ENCODE measurements at regions not wholly inside any gene's neighbourhood (a gene's known extent, or its start where the extent isn't known, plus 50 kb on each side); places are given as distances from the start of the nearest gene placed in this dataset.

DNA sequence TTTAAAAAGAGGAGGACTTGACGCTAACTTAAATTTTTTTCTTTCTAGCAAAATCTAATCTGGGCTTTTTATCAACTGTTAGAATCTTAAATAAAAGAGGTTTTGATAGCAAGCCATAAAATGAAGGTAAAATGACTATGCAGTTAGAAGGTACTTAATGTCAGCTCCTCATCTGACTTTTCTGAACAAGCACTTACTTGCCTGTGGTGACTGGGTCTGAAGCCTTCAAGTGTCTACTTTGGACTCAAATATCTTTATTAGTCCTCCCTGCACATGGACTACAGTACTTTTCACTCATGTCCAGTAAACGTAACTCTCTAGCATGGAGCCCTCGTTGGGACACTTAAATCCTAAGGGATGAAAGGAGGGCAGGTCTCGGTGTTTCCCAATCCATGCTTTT is 135.9 kb downstream of the P2RY1 start:
- no peak for DNase-seq
- Mint-ChIP-seq H3K4me1 (ENCODE audit: low read depth, unreplicated experiment) (no peaks in the 10 kb centered on the region), H3K9me3 (ENCODE audit: unreplicated experiment) (no peaks in the 10 kb centered on the region), H3K27ac (ENCODE audit: unreplicated experiment) (no peak overlapping the region), H3K27me3 (ENCODE audit: unreplicated experiment) (no peaks in the 10 kb centered on the region), H3K36me3 (ENCODE audit: unreplicated experiment) (no peaks in the 10 kb centered on the region), H3K4me3 (ENCODE audit: unreplicated experiment) (no peak overlapping the region)
- TF ChIP-seq, protein P1, sequence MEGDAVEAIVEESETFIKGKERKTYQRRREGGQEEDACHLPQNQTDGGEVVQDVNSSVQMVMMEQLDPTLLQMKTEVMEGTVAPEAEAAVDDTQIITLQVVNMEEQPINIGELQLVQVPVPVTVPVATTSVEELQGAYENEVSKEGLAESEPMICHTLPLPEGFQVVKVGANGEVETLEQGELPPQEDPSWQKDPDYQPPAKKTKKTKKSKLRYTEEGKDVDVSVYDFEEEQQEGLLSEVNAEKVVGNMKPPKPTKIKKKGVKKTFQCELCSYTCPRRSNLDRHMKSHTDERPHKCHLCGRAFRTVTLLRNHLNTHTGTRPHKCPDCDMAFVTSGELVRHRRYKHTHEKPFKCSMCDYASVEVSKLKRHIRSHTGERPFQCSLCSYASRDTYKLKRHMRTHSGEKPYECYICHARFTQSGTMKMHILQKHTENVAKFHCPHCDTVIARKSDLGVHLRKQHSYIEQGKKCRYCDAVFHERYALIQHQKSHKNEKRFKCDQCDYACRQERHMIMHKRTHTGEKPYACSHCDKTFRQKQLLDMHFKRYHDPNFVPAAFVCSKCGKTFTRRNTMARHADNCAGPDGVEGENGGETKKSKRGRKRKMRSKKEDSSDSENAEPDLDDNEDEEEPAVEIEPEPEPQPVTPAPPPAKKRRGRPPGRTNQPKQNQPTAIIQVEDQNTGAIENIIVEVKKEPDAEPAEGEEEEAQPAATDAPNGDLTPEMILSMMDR (IDR thresholded peaks at IDR 0.05; ENCODE audit: partially characterized antibody, unreplicated experiment) = no peak

DNA sequence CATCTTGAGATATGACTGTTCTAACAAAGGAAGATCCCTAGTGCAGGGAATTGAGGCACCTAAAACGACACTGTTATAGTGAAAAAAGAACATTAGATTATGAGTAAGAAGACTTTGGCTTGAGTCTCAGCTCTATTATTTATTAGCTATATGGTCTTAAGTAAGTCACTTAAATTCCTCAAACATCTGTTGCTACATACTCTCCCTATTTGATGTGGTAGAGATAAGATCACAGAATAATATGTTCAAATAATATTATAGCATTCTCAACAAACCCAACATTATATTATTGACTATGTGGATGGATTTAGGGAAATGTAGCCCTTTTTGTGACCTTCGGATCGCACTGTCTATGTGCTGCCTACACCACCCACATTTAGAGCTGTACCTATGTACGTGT is 136.9 kb downstream of the P2RY1 start:
- Mint-ChIP-seq H3K27me3 (ENCODE audit: unreplicated experiment) (no peaks in the 10 kb centered on the region), H3K36me3 (ENCODE audit: unreplicated experiment) (no peaks in the 10 kb centered on the region), H3K4me3 (ENCODE audit: unreplicated experiment) (no peak overlapping the region), H3K27ac (ENCODE audit: unreplicated experiment) (no peak overlapping the region), H3K4me1 (ENCODE audit: low read depth, unreplicated experiment) (no peaks in the 10 kb centered on the region), H3K9me3 (ENCODE audit: unreplicated experiment) (no peaks in the 10 kb centered on the region)
- TF ChIP-seq, protein P1 (IDR thresholded peaks at IDR 0.05; ENCODE audit: partially characterized antibody, unreplicated experiment) = no peak
- DNase-seq = no peak

DNA sequence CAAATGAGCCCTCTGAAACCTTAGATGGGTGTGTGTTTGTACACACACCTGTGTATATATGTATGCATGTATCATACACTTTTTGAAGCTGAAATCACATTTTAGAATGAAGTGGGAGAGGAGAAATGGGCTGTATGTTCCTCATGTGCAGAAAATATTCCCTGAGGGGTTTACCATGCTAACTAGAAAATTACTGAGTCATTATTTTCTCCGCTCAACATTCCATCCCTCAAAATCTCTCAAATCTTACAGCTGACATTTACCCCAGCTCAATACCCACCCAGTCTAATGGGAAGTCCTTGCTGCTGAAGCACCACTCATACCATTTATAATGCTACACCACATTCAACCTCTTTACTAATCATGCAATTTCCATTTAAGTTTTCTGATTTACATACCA is 138.6 kb downstream of the P2RY1 start:
- Mint-ChIP-seq H3K27ac (ENCODE audit: unreplicated experiment) (no peak overlapping the region), H3K27me3 (ENCODE audit: unreplicated experiment) (no peaks in the 10 kb centered on the region), H3K4me3 (ENCODE audit: unreplicated experiment) (no peak overlapping the region)

DNA sequence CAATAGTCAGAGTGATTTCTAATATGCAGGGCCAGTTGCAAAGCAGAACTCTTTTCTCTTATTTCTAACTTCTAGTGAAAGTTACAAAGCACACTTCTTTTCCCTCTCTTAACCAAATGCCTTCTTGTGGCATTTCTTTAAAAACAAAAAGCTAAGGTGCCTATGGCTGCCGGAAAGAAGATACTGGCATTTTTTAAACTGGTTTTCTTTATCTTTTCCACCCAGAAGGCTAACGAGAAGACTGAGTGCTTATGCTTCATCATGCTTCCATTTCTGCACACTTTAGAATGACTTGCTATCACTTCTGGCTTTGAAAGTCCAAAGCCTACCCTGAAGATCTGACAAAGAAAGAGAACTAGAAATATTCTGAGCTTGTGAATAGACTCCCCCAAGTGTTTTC is 141.3 kb downstream of the P2RY1 start:
- no peak overlapping the region for H3K4me3 Mint-ChIP-seq (ENCODE audit: unreplicated experiment)
- no peaks in the 10 kb centered on the region for H3K9me3 Mint-ChIP-seq (ENCODE audit: unreplicated experiment)
- DNase-seq = no peak
- H3K4me1 Mint-ChIP-seq (ENCODE audit: low read depth, unreplicated experiment) = no peaks in the 10 kb centered on the region
- no peak overlapping the region for H3K27ac Mint-ChIP-seq (ENCODE audit: unreplicated experiment)
- no peaks in the 10 kb centered on the region for H3K27me3 Mint-ChIP-seq (ENCODE audit: unreplicated experiment)
- TF ChIP-seq, protein P1 (IDR thresholded peaks at IDR 0.05; ENCODE audit: partially characterized antibody, unreplicated experiment) = no peak
- peaks cover 1% of the 10 kb centered on the region for H3K36me3 Mint-ChIP-seq (ENCODE audit: unreplicated experiment)

More for the DNA sequence above, 138.6 kb downstream of the P2RY1 start:
- H3K4me1 Mint-ChIP-seq (ENCODE audit: low read depth, unreplicated experiment) = no peaks in the 10 kb centered on the region
- H3K9me3 Mint-ChIP-seq (ENCODE audit: unreplicated experiment) = no peaks in the 10 kb centered on the region
- TF ChIP-seq, protein P1 (IDR thresholded peaks at IDR 0.05; ENCODE audit: partially characterized antibody, unreplicated experiment) = no peak
- no peaks in the 10 kb centered on the region for H3K36me3 Mint-ChIP-seq (ENCODE audit: unreplicated experiment)
- DNase-seq = no peak

DNA sequence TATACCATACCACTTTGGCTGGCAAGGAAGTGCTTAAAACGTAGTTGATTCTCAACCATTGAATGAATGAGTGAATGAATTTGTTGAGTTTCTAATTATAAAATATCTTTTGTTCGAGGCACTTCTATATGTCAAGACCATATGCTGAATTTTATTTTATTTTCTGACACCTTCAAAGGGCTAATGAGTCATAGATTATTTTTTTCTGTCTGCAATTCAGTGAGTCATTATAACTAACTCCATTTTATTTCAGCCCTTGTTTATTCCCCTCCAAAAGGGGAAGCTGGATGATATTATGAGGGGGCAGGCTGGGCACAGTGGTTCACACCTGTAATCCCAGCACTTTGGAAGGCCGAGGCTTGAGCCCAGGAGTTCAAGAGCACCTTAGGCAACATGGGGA is 142.4 kb downstream of the P2RY1 start:
- DNase-seq = no peak

More for the DNA sequence above, 142.4 kb downstream of the P2RY1 start:
- Mint-ChIP-seq H3K9me3 (ENCODE audit: unreplicated experiment) (no peaks in the 10 kb centered on the region), H3K36me3 (ENCODE audit: unreplicated experiment) (peaks cover 5% of the 10 kb centered on the region), H3K4me3 (ENCODE audit: unreplicated experiment) (no peak overlapping the region), H3K27ac (ENCODE audit: unreplicated experiment) (no peak overlapping the region), H3K4me1 (ENCODE audit: low read depth, unreplicated experiment) (no peaks in the 10 kb centered on the region), H3K27me3 (ENCODE audit: unreplicated experiment) (no peaks in the 10 kb centered on the region)
- TF ChIP-seq, protein P1 (IDR thresholded peaks at IDR 0.05; ENCODE audit: partially characterized antibody, unreplicated experiment) = no peak
